ENCODE measurements at regions not wholly inside any gene's neighbourhood (a gene's known extent, or its start where the extent isn't known, plus 50 kb on each side); places are given as distances from the start of the nearest gene placed in this dataset.

DNA sequence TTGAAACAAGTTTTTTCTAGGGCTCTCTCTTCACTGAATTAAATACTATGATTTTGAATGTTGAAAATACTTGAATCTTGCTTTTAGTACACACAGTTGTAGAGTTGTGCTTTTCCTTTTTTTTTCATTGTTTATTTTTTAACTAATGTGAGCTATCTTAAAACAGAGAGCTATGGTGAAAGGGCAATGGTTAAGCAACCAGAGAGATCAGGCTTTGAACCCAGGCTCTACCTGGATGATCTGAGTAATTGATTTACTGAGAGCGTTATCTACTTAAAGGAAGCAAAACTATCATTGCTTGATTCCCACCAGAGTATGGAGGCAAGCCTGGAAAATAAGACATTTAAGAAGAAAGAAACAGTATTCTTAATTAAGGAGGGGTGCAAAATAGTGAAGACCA, 138.6 kb downstream of the DUSP6 start:
- no peak overlapping the region for H3K4me3 ChIP-seq (ENCODE audit: control insufficient read depth in 2 of 3, extremely low read depth in 1 of 3, insufficient read depth in 2 of 3, low read depth in 1 of 3, low read length in 3 of 3)
- H3K79me2 ChIP-seq (ENCODE audit: control insufficient read depth, insufficient read depth, low read length), result no peaks in the 10 kb centered on the region
- dilution Hi-C loops (cut with MboI; ENCODE audit: extremely low pct_ligation_motif_present, low sequenced_read_pairs), result no loop called here
- no peak overlapping the region for H3K27ac ChIP-seq (ENCODE audit: control insufficient read depth, insufficient read depth, low read length)
- no peak overlapping the region for H2AFZ ChIP-seq (ENCODE audit: control insufficient read depth, low read length)
- H3K27me3 ChIP-seq (ENCODE audit: control insufficient read depth, extremely low read depth, insufficient read depth, low read length), result no peaks in the 10 kb centered on the region
- H3K9ac ChIP-seq (ENCODE audit: control insufficient read depth, extremely low read depth, insufficient read depth, low read length), result no peak overlapping the region
- DNase-seq (ENCODE audit: low read depth, low spot score) (no peak), FAIRE-seq (no peak)
- no peaks in the 10 kb centered on the region for H3K36me3 ChIP-seq (ENCODE audit: control insufficient read depth in 2 of 2, extremely low read depth in 1 of 2, insufficient read depth in 2 of 2, low read length in 2 of 2)
- H3K4me1 ChIP-seq (ENCODE audit: control insufficient read depth, extremely low read depth, insufficient read depth, low read length), result peaks cover 6% of the 10 kb centered on the region
- TF ChIP-seq, protein P1, sequence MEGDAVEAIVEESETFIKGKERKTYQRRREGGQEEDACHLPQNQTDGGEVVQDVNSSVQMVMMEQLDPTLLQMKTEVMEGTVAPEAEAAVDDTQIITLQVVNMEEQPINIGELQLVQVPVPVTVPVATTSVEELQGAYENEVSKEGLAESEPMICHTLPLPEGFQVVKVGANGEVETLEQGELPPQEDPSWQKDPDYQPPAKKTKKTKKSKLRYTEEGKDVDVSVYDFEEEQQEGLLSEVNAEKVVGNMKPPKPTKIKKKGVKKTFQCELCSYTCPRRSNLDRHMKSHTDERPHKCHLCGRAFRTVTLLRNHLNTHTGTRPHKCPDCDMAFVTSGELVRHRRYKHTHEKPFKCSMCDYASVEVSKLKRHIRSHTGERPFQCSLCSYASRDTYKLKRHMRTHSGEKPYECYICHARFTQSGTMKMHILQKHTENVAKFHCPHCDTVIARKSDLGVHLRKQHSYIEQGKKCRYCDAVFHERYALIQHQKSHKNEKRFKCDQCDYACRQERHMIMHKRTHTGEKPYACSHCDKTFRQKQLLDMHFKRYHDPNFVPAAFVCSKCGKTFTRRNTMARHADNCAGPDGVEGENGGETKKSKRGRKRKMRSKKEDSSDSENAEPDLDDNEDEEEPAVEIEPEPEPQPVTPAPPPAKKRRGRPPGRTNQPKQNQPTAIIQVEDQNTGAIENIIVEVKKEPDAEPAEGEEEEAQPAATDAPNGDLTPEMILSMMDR (optimal IDR thresholded peaks at IDR 0.05 in 1 of 3, IDR thresholded peaks at IDR 0.05 in 1 of 3, conservative IDR thresholded peaks at IDR 0.05 in 1 of 3; ENCODE audit: extremely low read depth in 1 of 3, insufficient read depth in 2 of 3, low read length in 3 of 3), result no peak
- no peak overlapping the region for H3K4me2 ChIP-seq (ENCODE audit: control insufficient read depth, extremely low read depth, insufficient read depth, low read depth, low read length)
- no peaks in the 10 kb centered on the region for H3K9me1 ChIP-seq (ENCODE audit: control insufficient read depth, extremely low read depth, insufficient read depth, low read length)
- H4K20me1 ChIP-seq (ENCODE audit: control insufficient read depth, extremely low read depth, insufficient read depth, low read length), result no peaks in the 10 kb centered on the region
- H3K9me3 ChIP-seq (ENCODE audit: control insufficient read depth, low read depth, low read length), result no peaks in the 10 kb centered on the region

- H3K27me3 ChIP-seq (ENCODE audit: control insufficient read depth, extremely low read depth, insufficient read depth, low read length), result no peaks in the 10 kb centered on the region
- H4K20me1 ChIP-seq (ENCODE audit: control insufficient read depth, extremely low read depth, insufficient read depth, low read length), result no peaks in the 10 kb centered on the region
- DNase-seq (ENCODE audit: low read depth, low spot score), result no peak
- H3K36me3 ChIP-seq (ENCODE audit: control insufficient read depth in 2 of 2, extremely low read depth in 1 of 2, insufficient read depth in 2 of 2, low read length in 2 of 2), result no peaks in the 10 kb centered on the region
- no peak for TF ChIP-seq EZH2 (IDR thresholded peaks at IDR 0.05; ENCODE audit: low read length)
- TF ChIP-seq, protein P1 (optimal IDR thresholded peaks at IDR 0.05 in 1 of 3, IDR thresholded peaks at IDR 0.05 in 1 of 3, conservative IDR thresholded peaks at IDR 0.05 in 1 of 3; ENCODE audit: extremely low read depth in 1 of 3, insufficient read depth in 2 of 3, low read length in 3 of 3), result no peak
- H3K4me2 ChIP-seq (ENCODE audit: control insufficient read depth, extremely low read depth, insufficient read depth, low read depth, low read length), result no peak overlapping the region
- peaks cover 6% of the 10 kb centered on the region for H3K4me1 ChIP-seq (ENCODE audit: control insufficient read depth, extremely low read depth, insufficient read depth, low read length)
- H3K9me1 ChIP-seq (ENCODE audit: control insufficient read depth, extremely low read depth, insufficient read depth, low read length), result no peaks in the 10 kb centered on the region
- dilution Hi-C loops (cut with MboI; ENCODE audit: extremely low pct_ligation_motif_present, low sequenced_read_pairs), result no loop called here
- no peak for FAIRE-seq
- H3K9ac ChIP-seq (ENCODE audit: control insufficient read depth, extremely low read depth, insufficient read depth, low read length), result no peak overlapping the region
- H3K4me3 ChIP-seq (ENCODE audit: control insufficient read depth in 2 of 3, extremely low read depth in 1 of 3, insufficient read depth in 2 of 3, low read depth in 1 of 3, low read length in 3 of 3), result no peak overlapping the region
- no peaks in the 10 kb centered on the region for H3K79me2 ChIP-seq (ENCODE audit: control insufficient read depth, insufficient read depth, low read length)
- no peak overlapping the region for H2AFZ ChIP-seq (ENCODE audit: control insufficient read depth, low read length)
- no peak overlapping the region for H3K27ac ChIP-seq (ENCODE audit: control insufficient read depth, insufficient read depth, low read length)
- no peaks in the 10 kb centered on the region for H3K9me3 ChIP-seq (ENCODE audit: control insufficient read depth, low read depth, low read length)
These were observed 139.2 kb downstream of the DUSP6 start for GRCh38 chr12:89213139-89213538.
